ENCODE measurements at regions not wholly inside any gene's neighbourhood (a gene's known extent, or its start where the extent isn't known, plus 50 kb on each side); places are given as distances from the start of the nearest gene placed in this dataset.

GRCh38 chr3:99013777-99014315 lies 112.4 kb upstream of the DCBLD2 start:
- DNase-seq: no peak
- H3K4me3 ChIP-seq: no peak overlapping the region
- no peaks in the 10 kb centered on the region for H3K27me3 ChIP-seq
- no peak overlapping the region for H3K27ac ChIP-seq
- no peaks in the 10 kb centered on the region for H3K4me1 ChIP-seq
- intact Hi-C loops (cut with DNase I; ENCODE audit: low total_unique reads): no loop called here
- H3K36me3 ChIP-seq: no peaks in the 10 kb centered on the region
- no peaks in the 10 kb centered on the region for H3K9me3 ChIP-seq
- TF ChIP-seq CTCF (IDR thresholded peaks at IDR 0.05) (no peak), POLR2A (IDR thresholded peaks at IDR 0.05) (no peak)

GRCh38 chr3:99013077-99013476 lies 111.6 kb upstream of the DCBLD2 start:
- no peaks in the 10 kb centered on the region for H3K9me3 ChIP-seq
- intact Hi-C loops (cut with DNase I; ENCODE audit: low total_unique reads): no loop called here
- no peaks in the 10 kb centered on the region for H3K4me1 ChIP-seq
- H3K36me3 ChIP-seq: no peaks in the 10 kb centered on the region
- DNase-seq: no peak
- no peak overlapping the region for H3K4me3 ChIP-seq
- no peaks in the 10 kb centered on the region for H3K27me3 ChIP-seq
- H3K27ac ChIP-seq: no peak overlapping the region
- TF ChIP-seq CTCF (IDR thresholded peaks at IDR 0.05): no peak

- Histone ChIP-seq H3K4me3 (no peak overlapping the region), H3K27me3 (no peaks in the 10 kb centered on the region), H3K27ac (no peak overlapping the region), H3K4me1 (no peaks in the 10 kb centered on the region), H3K36me3 (no peaks in the 10 kb centered on the region), H3K9me3 (no peaks in the 10 kb centered on the region)
- no peak for DNase-seq
- intact Hi-C loops (cut with DNase I; ENCODE audit: low total_unique reads): no loop called here
- TF ChIP-seq CTCF (IDR thresholded peaks at IDR 0.05): no peak
Observed at GRCh38 chr3:99012051-99012450, 110.6 kb upstream of the DCBLD2 start.

GRCh38 chr3:99009851-99010250 lies 108.4 kb upstream of the DCBLD2 start:
- Histone ChIP-seq H3K4me3 (no peak overlapping the region), H3K27me3 (no peaks in the 10 kb centered on the region), H3K9me3 (no peaks in the 10 kb centered on the region), H3K4me1 (no peaks in the 10 kb centered on the region), H3K27ac (no peak overlapping the region), H3K36me3 (no peaks in the 10 kb centered on the region)
- DNase-seq: no peak
- TF ChIP-seq POLR2A (IDR thresholded peaks at IDR 0.05): no peak
- no peak for TF ChIP-seq CTCF (IDR thresholded peaks at IDR 0.05)
- intact Hi-C loops (cut with DNase I; ENCODE audit: low total_unique reads): no loop called here

GRCh38 chr3:99006686-99007085 lies 105.2 kb upstream of the DCBLD2 start:
- Histone ChIP-seq H3K4me3 (no peak overlapping the region), H3K9me3 (no peaks in the 10 kb centered on the region), H3K27me3 (no peaks in the 10 kb centered on the region), H3K27ac (no peak overlapping the region), H3K4me1 (no peaks in the 10 kb centered on the region), H3K36me3 (no peaks in the 10 kb centered on the region)
- no peak for DNase-seq
- intact Hi-C loops (cut with DNase I; ENCODE audit: low total_unique reads): no loop called here
- TF ChIP-seq POLR2A (IDR thresholded peaks at IDR 0.05) (no peak), CTCF (IDR thresholded peaks at IDR 0.05) (no peak)

All from uterus (tissue), 3 donors.